GM11168 (cell line): ENCODE measurements at regions not wholly inside any gene's neighbourhood (a gene's known extent, or its start where the extent isn't known, plus 50 kb on each side); places are given as distances from the start of the nearest gene placed in this dataset.

Source experiments
- in situ Hi-C: fragments of 300-500 bp; cut with MboI; formaldehyde crosslinking; loops from one replicate; pipeline ENCODE4 v1.12.0; 2022; ENCODE audit warnings: low sequenced_read_pairs; ENCODE audit not compliant: unreplicated experiment

DNA sequence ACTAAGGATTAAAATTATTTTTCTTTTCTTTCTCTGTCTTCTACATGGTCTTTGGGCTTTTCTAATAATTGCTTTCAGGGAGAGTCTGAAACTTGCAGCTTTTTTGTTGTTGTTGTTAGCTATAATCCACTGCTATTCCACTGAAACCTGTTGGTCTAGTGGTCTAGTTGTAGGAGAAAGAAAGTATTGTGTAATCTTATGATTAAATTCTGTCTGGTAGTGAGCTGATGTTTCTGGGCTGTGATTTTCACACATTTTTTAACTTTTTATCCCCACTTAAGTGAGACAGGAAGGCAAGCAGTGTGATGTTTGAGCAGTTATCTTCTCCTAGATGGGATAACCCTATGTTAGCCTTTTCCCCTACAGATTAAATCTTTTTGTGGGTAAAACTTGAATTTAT, 825.2 kb downstream of the PCDH7 start:
- in situ Hi-C loops = no loop called here

DNA sequence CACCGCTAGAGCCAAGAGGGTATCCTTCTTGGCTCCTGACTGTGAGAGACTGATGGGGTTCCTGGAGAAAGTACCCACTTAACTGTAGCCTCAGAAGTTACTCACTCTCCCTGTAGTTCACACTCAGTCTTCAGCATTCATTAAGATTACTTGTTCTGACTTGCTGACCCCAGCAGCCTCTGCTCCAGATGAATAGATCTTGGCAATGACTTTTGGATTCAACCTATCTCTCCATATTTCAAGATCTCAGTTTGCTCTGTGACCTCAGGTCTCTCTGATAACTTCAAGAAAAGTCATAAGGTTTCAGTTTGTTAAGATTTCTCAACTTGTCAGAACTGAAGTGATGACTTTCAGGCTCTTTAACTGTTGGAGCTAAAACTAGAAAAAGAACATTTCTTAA, 825.6 kb downstream of the PCDH7 start:
- in situ Hi-C loops = no loop called here

DNA sequence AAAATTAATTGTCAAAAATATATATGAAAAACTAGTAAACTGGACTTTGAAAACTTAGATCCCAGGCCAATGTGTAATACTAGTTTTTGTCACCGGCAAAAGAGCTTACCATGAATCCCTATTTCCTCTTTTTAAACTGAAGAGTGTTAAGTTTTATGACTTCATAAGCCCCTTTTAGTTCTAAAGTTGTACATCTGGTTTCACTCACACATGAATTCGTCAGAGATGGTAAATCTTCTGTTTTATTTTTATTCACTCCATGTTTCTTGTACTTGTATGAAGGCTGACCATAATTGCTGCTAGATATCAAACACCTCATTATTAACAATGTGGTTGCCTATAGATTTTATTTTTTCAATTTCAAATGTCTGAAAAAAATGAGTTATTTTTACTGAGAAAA, 827.9 kb downstream of the PCDH7 start:
- in situ Hi-C loops = no loop called here

- in situ Hi-C loops = no loop called here
These were observed 828.7 kb downstream of the PCDH7 start for GRCh38 chr4:31548823-31549222.

DNA sequence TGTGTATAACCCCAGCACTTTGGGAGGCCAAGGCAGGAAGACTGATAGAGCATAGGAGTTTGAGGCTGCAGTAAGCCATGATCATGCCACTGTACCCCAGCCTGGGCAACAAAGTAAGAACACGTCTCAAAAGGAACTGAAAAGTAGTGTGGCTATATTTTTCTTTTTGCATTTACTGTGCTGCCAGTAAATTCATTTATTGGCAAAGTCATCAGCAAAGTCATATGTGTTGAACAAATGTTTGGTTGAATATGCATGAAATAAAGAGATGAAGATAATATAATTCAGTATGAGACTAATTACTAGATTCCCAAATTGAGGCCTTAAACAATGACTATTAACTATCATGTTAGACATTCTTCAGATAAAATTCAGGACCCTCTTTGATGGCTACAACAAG, 829.1 kb downstream of the PCDH7 start:
- in situ Hi-C loops = no loop called here

DNA sequence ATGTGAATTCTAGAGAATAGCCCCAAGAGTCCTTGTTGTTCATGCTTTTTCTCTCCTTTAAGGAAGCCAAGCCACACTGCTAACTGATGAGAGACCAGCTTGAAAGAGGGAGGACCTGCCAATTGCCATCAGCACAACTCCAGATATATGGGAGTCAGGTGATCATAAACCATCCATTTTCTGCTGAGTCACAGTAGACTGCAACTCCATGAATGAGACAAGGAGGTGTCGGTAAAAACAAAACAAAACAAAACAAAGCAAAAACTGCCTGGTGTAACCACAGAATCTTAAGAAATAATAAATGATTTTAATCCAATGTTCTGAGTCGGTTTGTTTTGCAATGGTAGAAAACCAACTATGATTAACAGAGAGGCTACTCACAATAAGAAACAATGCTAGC, 837.3 kb downstream of the PCDH7 start:
- in situ Hi-C loops = no loop called here

DNA sequence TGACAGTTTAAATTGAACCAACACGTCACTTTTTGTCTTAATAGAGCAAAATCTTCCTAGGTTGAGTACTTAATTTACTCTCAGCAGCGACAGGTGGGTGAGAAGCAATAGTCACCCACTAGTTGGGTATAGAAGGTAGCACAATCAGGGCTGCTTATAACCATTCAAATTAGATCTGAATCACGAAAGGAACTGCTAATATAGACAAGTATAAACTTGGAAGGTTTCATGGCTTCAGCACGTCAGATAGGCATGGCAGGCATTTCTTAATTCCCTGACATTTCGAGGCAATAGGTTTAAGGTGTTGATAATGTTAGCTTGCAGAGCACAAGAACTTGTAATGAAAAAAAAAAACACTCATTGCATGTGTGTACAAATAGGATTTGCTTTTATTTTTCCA, 853.4 kb downstream of the PCDH7 start:
- in situ Hi-C loops = no loop called here

- in situ Hi-C loops = no loop called here
These were observed 855.3 kb downstream of the PCDH7 start for GRCh38 chr4:31575504-31575903.

- in situ Hi-C loops = no loop called here
These were observed 860.7 kb downstream of the PCDH7 start for GRCh38 chr4:31580843-31581242.

GRCh38 chr4:31585503-31585902, 865.3 kb downstream of the PCDH7 start:
- in situ Hi-C loops = no loop called here

DNA sequence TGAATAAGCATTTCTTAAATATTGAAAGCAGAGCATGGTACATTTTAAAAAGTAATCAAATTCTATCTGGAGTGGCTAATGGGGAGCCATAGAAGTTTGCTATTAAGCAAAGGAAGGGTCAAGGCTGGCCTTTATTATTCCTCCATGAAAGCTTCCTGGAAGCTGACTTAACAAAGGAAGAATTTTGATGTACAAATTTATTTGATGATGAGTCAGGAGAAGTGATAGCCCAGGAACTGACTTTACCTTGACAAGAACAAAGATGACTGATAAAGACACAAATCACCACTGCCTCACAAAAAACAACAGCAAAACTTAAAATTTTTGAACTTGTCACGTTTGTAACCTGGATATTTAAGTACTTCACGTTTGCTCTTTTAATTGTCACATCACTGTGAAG, 872.1 kb downstream of the PCDH7 start:
- in situ Hi-C loops = no loop called here

DNA sequence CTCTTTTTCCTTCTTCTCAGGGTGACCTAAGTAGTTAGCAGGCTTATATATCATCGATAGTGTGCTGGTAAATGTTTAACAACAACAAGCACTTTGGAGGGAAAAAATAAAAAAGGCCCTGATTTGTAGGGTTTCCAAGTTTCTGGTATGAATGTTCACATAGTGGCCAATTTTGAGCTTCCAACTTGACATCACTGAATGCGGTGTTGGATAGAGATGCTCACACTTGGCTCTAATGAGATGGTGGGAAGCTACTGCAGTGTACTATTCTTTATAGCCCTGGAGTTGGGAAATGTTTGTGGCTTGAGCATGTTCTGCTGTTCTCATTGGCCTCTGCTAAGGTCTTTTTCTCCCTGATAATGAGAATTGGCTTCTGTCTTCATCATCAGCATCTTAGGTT, 875.3 kb downstream of the PCDH7 start:
- in situ Hi-C loops = no loop called here

DNA sequence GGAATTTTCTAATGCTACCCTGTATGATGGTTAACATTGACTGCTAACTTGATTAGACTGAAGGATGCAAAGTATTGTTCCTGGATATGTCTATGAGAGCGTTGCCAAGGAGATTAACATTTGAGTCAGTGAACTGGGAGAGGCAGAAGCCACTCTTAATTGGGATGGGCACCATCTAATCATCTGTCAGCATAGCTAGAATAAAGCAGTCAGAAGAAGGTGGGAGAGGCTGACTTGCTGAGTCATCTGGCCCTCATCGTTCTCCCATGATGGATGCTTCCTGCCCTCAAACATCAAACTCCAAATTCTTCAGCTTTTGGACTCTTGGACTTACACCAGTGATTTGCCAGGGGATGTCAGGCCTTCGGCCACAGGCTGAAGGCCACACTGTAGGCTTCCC, 878.5 kb downstream of the PCDH7 start:
- in situ Hi-C loops = no loop called here

DNA sequence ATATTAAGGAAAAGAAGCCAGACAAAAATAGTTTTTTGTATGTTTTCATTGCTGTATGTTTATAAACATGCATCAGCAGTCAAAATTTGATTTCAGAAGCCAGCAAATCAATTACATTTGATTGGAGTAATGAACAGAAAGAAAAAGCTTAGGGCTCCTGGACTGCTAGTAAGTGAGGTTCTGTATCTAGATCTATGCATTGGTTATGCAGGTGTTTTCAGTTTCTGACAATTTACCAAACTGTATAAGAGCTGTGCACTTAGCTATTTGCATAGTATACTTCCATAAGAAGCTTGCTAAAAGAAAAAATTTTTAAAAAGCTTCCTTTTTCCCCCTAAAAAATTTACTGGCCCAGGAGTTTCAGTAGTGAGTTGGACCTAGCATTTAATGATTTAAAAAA, 881.6 kb downstream of the PCDH7 start:
- in situ Hi-C loops = no loop called here

- in situ Hi-C loops = no loop called here
These were observed 893.9 kb downstream of the PCDH7 start for GRCh38 chr4:31613946-31614623.

DNA sequence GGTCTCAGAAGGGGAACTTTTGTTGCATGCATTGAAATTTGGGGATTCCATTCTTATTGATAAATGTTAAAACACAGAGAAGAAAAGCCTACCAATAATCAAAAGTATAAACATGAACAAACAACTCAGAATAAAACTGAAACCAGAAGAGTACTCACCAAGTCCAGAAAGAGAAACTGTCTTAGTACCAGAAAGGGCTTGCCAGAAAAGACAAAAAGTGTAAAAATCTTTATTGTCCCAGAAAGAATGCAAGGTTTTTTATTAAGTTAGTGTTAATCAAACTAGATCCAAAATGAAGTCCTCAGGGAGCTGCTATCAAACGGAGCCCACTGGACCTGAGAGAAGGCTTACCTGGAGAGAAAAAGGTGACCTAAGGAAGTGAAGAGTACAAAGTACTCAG, 897.5 kb downstream of the PCDH7 start:
- in situ Hi-C loops = no loop called here

DNA sequence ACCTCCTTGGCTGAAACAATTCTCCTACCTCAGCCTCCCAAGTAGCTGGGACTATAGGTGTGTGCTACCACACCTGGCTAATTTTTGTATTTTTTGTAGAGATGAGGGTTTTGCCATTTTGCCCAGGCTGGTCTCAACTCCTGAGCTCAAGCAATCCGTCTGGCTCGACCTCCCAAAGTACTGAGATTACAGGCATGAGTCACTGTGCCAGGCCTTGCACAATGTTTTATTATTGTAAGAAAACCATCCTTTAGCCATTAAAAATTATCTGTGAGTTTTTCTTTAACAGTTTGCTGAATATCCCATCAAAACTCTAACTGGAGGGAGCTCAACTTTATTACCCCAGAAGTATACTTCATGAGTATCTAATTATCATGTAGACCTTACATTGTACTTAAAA, 900.3 kb downstream of the PCDH7 start:
- in situ Hi-C loops = no loop called here

GRCh38 chr4:31645236-31645635, 925.1 kb downstream of the PCDH7 start:
- in situ Hi-C loops = no loop called here

DNA sequence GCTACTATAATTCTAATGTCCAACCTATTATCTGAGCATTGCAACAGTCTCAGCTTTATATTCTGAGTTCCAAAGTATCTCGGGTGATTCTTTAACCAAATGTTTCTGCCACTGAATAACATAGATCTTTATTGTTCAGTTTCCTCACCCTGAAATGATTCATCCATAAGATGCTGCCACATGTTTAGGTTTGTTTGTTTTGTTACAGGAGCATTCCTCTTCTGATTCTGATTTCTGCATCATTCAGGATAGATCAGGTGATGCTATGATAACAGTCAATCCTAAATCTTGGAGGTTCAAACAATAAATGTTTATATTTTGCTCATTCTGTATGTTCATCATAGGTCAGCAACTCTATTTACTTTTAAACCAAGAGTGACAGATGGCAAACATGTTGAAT, 927.6 kb downstream of the PCDH7 start:
- in situ Hi-C loops = no loop called here

GRCh38 chr4:31649878-31650277, 929.7 kb downstream of the PCDH7 start:
- in situ Hi-C loops = no loop called here

DNA sequence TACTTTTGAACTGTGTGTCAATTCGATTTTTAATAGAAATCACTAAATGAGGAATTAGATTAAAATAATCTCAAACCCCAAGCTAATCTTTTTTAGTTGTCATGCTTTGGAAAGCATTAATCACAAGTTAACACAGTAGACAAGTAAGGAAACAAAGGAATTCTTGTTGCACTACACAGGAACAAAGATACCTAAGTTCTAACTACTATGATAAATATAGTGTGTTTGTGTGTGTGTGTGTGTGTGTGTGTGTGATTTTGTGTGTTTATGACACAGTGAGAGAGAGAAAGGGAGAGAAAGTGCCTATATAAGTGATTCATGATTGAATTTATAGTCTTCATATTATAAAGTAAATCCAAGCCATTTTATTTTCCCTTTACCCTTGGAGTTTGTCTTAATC, 931.4 kb downstream of the PCDH7 start:
- in situ Hi-C loops = no loop called here

- in situ Hi-C loops = no loop called here
These were observed 935.2 kb downstream of the PCDH7 start for GRCh38 chr4:31655328-31655727.
